Colonic mucosa (tissue), 4 donors: ENCODE measurements at regions not wholly inside any gene's neighbourhood (a gene's known extent, or its start where the extent isn't known, plus 50 kb on each side); places are given as distances from the start of the nearest gene placed in this dataset.

Experiments used
- DNase-seq: peaks from one replicate; pipeline ENCODE4 v3.0.0-alpha.2; 2020
- H3K27ac ChIP-seq: fragments of 200-600 bp; one replicate; pipeline ENCODE4 v1.8.0; 2021
- H3K27me3 ChIP-seq: fragments of 200-600 bp; one replicate; pipeline ENCODE4 v1.8.0; 2021
- H3K36me3 ChIP-seq: fragments of 200-600 bp; one replicate; pipeline ENCODE4 v1.8.0; 2021
- H3K4me1 ChIP-seq: fragments of 200-600 bp; one replicate; pipeline ENCODE4 v1.8.0; 2021; ENCODE audit warnings: mild to moderate bottlenecking
- H3K4me3 ChIP-seq: fragments of 200-600 bp; one replicate; pipeline ENCODE4 v1.8.0; 2021
- H3K9ac ChIP-seq, 2 donors: one replicate each; pipeline ENCODE4 v1.7.0; 2013; ENCODE audit warnings: control low read depth in 2 of 2, low read depth in 2 of 2, low read length in 2 of 2
- H3K9me3 ChIP-seq: fragments of 200-600 bp; one replicate; pipeline ENCODE4 v1.8.0; 2021
- CTCF ChIP-seq: fragments of 200-600 bp; IDR thresholded peaks from one replicate; pipeline ENCODE4 v1.8.0; 2022; ENCODE audit warnings: antibody characterized with exemption, mild to moderate bottlenecking
- intact Hi-C: fragments of 100-400 bp; cut with DNase I; formaldehyde crosslinking; loops from one replicate; pipeline ENCODE4 v1.14.1; 2022
- donor health status: healthy.
- donor health status: DM: no; HTN: no; CAD: no.
- donor health status: DM: no; HTN: no; CAD: no.

GRCh38 chr4:162894387-162894786 is 272.3 kb downstream of the NAF1 start:
- H3K4me1 ChIP-seq: no peaks in the 10 kb centered on the region
- H3K9ac ChIP-seq: no peak overlapping the region
- H3K36me3 ChIP-seq: no peaks in the 10 kb centered on the region
- H3K9me3 ChIP-seq: no peaks in the 10 kb centered on the region
- TF ChIP-seq CTCF: no peak
- H3K4me3 ChIP-seq: no peak overlapping the region
- no peak for DNase-seq
- no peaks in the 10 kb centered on the region for H3K27me3 ChIP-seq
- no peak overlapping the region for H3K27ac ChIP-seq
- intact Hi-C loops: no loop called here

GRCh38 chr4:162891788-162892707 is 274.6 kb downstream of the NAF1 start:
- no peak for TF ChIP-seq CTCF
- Histone ChIP-seq H3K4me1 (no peaks in the 10 kb centered on the region), H3K9ac (no peak overlapping the region), H3K27me3 (no peaks in the 10 kb centered on the region), H3K27ac (no peak overlapping the region), H3K9me3 (no peaks in the 10 kb centered on the region), H3K36me3 (no peaks in the 10 kb centered on the region), H3K4me3 (no peak overlapping the region)
- intact Hi-C loops: no loop called here
- DNase-seq: no peak

- no peak overlapping the region for H3K4me3 ChIP-seq
- no peaks in the 10 kb centered on the region for H3K9me3 ChIP-seq
- H3K4me1 ChIP-seq: no peaks in the 10 kb centered on the region
- DNase-seq: no peak
- no peak overlapping the region for H3K9ac ChIP-seq
- intact Hi-C loops: no loop called here
- no peak for TF ChIP-seq CTCF
- H3K27me3 ChIP-seq: no peaks in the 10 kb centered on the region
- no peak overlapping the region for H3K27ac ChIP-seq
- no peaks in the 10 kb centered on the region for H3K36me3 ChIP-seq
These were observed 288.6 kb downstream of the NAF1 start for GRCh38 chr4:162878096-162878495.

GRCh38 chr4:162874748-162875147 is 291.9 kb downstream of the NAF1 start:
- no peaks in the 10 kb centered on the region for H3K4me1 ChIP-seq
- intact Hi-C loops: no loop called here

GRCh38 chr4:162871990-162872389 is 294.7 kb downstream of the NAF1 start:
- no peak overlapping the region for H3K27ac ChIP-seq
- no peaks in the 10 kb centered on the region for H3K4me1 ChIP-seq
- no peaks in the 10 kb centered on the region for H3K27me3 ChIP-seq
- no peak overlapping the region for H3K4me3 ChIP-seq
- H3K36me3 ChIP-seq: no peaks in the 10 kb centered on the region
- intact Hi-C loops: no loop called here
- H3K9ac ChIP-seq: no peak overlapping the region
- no peak for DNase-seq
- H3K9me3 ChIP-seq: no peaks in the 10 kb centered on the region
- TF ChIP-seq CTCF: no peak

More at GRCh38 chr4:162874748-162875147, 291.9 kb downstream of the NAF1 start:
- Histone ChIP-seq H3K27me3 (no peaks in the 10 kb centered on the region), H3K27ac (no peak overlapping the region), H3K36me3 (no peaks in the 10 kb centered on the region), H3K9ac (no peak overlapping the region), H3K4me3 (no peak overlapping the region), H3K9me3 (no peaks in the 10 kb centered on the region)
- DNase-seq: no peak
- TF ChIP-seq CTCF: no peak
